LNCAP (cell line): ENCODE measurements at regions not wholly inside any gene's neighbourhood (a gene's known extent, or its start where the extent isn't known, plus 50 kb on each side); places are given as distances from the start of the nearest gene placed in this dataset.

Experiments used
- CTCF ChIP-seq: fragments of 450-650 bp; IDR thresholded peaks from 2 replicates; pipeline ENCODE4 v1.5.1; 2017; ENCODE audit warnings: mild to moderate bottlenecking

DNA sequence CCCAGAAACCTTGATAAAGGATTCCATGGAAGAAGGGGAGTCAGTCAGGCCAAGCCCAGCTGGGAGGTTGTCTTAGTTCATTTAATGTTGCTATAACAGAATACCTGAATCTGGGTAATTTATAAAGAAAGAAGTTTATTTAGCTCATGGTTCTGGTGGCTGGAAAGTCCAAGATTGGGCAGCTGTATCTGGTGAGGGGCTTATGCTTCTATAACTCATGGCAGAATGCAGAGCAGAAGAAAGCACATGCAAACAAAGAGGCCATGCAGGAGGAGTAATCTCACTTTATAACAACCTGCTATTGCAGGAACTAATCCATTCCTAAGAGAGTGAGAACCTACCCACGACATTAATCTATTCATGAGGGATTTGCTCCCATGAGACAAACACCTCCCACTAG is 54.2 kb upstream of the ANKRD1 start:
- TF ChIP-seq CTCF, result no peak

DNA sequence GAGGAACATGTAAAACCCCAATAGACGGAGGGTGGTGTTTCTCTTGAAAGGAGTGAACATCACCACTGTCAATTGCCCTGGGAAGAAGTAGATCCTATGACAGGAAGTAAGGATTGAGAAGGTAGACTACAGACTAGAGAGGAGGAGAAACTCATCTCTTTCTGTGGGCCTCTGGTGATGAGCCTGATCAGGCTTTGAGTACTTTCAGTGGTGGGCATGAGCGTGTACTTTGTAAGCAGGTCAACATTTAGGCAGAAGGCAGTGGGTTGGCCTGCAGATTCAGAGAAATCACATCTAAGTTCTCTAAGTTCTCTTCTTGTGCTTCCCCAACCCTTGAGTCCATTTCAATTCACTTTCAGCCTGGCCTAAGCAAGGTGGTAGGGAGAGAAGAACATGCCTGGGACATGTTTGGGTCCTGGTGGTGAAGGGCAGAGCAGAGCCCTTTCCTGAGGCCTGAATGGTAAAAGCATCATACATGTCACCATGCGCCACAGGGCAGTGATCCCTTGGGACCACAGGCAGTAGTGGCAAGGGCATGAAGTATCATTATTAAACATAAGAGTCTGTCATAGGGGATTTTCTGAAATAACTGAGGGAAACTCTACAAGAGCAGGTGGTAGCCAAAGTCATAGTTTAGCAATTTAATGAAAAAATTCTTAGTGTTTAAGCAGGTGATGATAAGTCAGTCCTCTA is 56.4 kb upstream of the ANKRD1 start:
- no peak for TF ChIP-seq CTCF

DNA sequence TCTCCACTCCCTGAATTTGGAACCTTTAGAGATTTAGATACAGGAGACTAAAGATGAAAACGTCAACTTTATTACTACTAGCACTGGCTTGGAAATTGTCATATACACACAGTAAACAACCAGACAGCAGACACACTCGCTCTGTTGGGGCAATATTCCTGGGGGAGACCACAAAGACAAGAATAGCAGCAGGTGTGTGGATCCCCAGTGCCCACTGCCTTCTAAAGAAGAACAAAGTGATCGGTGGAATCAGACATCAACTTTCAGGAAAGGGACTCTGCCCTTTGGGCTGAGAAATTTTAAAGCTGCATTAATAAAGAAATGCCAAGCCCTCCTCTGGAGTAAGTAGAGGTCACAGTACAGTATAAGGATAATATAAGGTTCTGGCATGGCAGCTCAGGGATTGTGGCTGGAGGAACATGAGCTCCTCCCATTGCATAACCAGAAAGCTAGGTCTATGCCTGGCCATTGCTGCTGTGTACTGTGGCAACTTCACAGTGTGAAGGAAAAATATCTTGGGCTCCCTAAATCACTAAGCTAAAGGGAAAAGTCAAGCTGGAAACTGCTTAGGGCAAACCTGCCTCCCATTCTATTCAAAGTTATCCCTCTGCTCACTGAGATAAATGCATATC is 57.1 kb upstream of the ANKRD1 start:
- no peak for TF ChIP-seq CTCF

GRCh38 chr10:90982406-90983008 is 61.6 kb upstream of the ANKRD1 start:
- no peak for TF ChIP-seq CTCF

GRCh38 chr10:90983914-90984549 is 63.1 kb upstream of the ANKRD1 start:
- TF ChIP-seq CTCF, result no peak

GRCh38 chr10:90984898-90985297 is 64.0 kb upstream of the ANKRD1 start:
- TF ChIP-seq CTCF, result no peak

GRCh38 chr10:90985321-90985933 is 64.5 kb upstream of the ANKRD1 start:
- no peak for TF ChIP-seq CTCF
